Effector memory CD4-positive, alpha-beta T cell (primary cell): ENCODE measurements at regions not wholly inside any gene's neighbourhood (a gene's known extent, or its start where the extent isn't known, plus 50 kb on each side); places are given as distances from the start of the nearest gene placed in this dataset.
"Not testable (repeated sequence)": the region's sequence is repeated elsewhere in the genome, so short reads cannot be mapped to it uniquely, and the experiment has no call there.

ENCODE experiments used
- DNase-seq, 3 donors: peaks; one replicate each; pipeline ENCODE4 v3.0.0-alpha.2; 2020
- H3K27ac ChIP-seq: 2 replicates; pipeline ENCODE4 v1.7.0; 2013; ENCODE audit warnings: mild to moderate bottlenecking, low read length, moderate library complexity; ENCODE audit not compliant: insufficient read depth, poor library complexity, severe bottlenecking
- H3K27me3 ChIP-seq: replicated peaks from 2 replicates; pipeline ENCODE4 v1.7.0; 2013; ENCODE audit warnings: mild to moderate bottlenecking, low read length; ENCODE audit not compliant: insufficient read depth, control insufficient read depth, poor library complexity, severe bottlenecking
- H3K36me3 ChIP-seq: 2 replicates; pipeline ENCODE4 v1.7.0; 2013; ENCODE audit warnings: mild to moderate bottlenecking, low read length, moderate library complexity; ENCODE audit not compliant: control insufficient read depth, insufficient read depth
- H3K4me1 ChIP-seq: 2 replicates; pipeline ENCODE4 v1.7.0; 2013; ENCODE audit warnings: low read length, mild to moderate bottlenecking; ENCODE audit not compliant: control insufficient read depth, insufficient read depth, poor library complexity, severe bottlenecking
- H3K4me3 ChIP-seq: 2 replicates; pipeline ENCODE4 v1.7.0; 2013; ENCODE audit warnings: low read length, low read depth, mild to moderate bottlenecking; ENCODE audit not compliant: insufficient read depth, poor library complexity, severe bottlenecking
- H3K9me3 ChIP-seq: 2 replicates; pipeline ENCODE4 v1.7.0; 2013; ENCODE audit warnings: mild to moderate bottlenecking, low read length, moderate library complexity; ENCODE audit not compliant: control insufficient read depth

GRCh38 chr13:78866076-78866475, 207.1 kb upstream of the OBI1 start:
- not testable (repeated sequence) for H3K9me3 ChIP-seq, H3K27ac ChIP-seq, H3K36me3 ChIP-seq, H3K4me1 ChIP-seq, H3K4me3 ChIP-seq, H3K27me3 ChIP-seq, DNase-seq

DNA sequence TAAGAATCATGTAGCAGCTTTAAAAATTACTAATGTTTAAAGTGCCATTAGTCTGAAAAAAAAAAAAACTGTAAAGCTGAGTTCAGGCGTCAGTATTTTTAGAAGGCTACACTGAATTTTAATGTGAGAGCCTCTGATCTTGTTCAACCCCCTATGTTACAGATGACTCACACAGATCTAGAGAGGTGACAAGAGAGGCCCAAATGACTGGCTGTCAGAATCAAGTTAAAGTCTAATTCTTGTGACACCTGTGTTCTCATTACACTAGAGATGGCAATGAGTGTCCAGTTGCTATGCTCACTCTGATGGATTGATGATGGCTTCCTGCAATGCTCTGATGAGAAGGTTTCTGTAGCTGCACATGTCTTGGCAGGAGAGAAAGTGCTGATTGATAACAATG, 203.5 kb upstream of the OBI1 start:
- Histone ChIP-seq H3K9me3 (no peaks in the 10 kb centered on the region), H3K4me3 (no peak overlapping the region), H3K36me3 (no peaks in the 10 kb centered on the region), H3K27me3 (no peaks in the 10 kb centered on the region), H3K4me1 (no peaks in the 10 kb centered on the region), H3K27ac (no peak overlapping the region)
- no peak for DNase-seq

DNA sequence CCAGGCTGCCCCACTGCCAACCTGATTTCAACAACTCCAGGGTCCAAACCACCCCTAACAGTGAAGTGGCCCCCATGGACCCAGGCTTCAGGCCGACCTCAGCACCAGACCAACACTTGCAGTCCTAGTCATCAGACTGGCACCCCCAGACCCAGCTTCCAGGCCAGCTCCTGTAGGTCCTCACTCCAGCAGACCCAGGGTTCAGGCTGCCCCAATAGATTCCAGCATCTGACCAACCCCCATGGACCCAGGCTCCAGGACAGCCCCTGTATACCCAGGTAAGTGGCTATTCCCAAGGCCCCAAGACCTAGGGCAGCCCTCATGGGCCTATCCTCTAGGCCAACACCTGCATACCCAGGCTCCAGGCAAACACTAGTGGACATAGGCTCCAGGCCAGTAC, 193.8 kb upstream of the OBI1 start:
- no peaks in the 10 kb centered on the region for H3K27me3 ChIP-seq
- H3K4me1 ChIP-seq: no peaks in the 10 kb centered on the region
- no peaks in the 10 kb centered on the region for H3K36me3 ChIP-seq
- no peak for DNase-seq
- H3K27ac ChIP-seq: no peak overlapping the region
- no peak overlapping the region for H3K4me3 ChIP-seq
- peaks cover 8% of the 10 kb centered on the region for H3K9me3 ChIP-seq

GRCh38 chr13:78845656-78846365, 186.9 kb upstream of the OBI1 start:
- Histone ChIP-seq H3K9me3 (no peaks in the 10 kb centered on the region), H3K36me3 (no peaks in the 10 kb centered on the region), H3K4me3 (no peak overlapping the region), H3K27me3 (no peaks in the 10 kb centered on the region), H3K4me1 (no peaks in the 10 kb centered on the region), H3K27ac (no peak overlapping the region)
- DNase-seq: no peak

DNA sequence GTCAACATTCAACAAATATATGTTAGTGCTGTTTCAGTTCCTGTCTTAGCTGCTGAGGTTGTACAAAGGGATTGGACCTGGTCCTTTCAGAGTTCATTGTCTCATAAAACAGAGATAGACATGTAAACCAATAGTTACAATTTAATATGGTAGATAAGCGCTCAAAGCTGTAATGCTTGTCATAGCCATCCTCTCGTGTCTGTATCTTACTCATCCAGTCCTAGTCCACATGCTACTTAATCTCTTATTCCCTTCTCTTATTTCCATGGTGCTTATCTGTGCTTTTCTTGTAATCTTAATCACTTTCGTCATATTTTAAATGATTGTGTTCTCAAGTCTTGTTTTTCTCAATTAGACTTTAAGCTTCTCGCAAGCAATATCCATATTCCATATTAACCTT, 185.2 kb upstream of the OBI1 start:
- no peaks in the 10 kb centered on the region for H3K4me1 ChIP-seq
- DNase-seq: no peak
- H3K9me3 ChIP-seq: no peaks in the 10 kb centered on the region
- no peaks in the 10 kb centered on the region for H3K36me3 ChIP-seq
- H3K27ac ChIP-seq: no peak overlapping the region
- H3K27me3 ChIP-seq: no peaks in the 10 kb centered on the region
- no peak overlapping the region for H3K4me3 ChIP-seq

- DNase-seq: no peak
- no peaks in the 10 kb centered on the region for H3K4me1 ChIP-seq
- H3K9me3 ChIP-seq: no peaks in the 10 kb centered on the region
- no peak overlapping the region for H3K4me3 ChIP-seq
- no peaks in the 10 kb centered on the region for H3K36me3 ChIP-seq
- H3K27me3 ChIP-seq: no peaks in the 10 kb centered on the region
- H3K27ac ChIP-seq: no peak overlapping the region
Measured at GRCh38 chr13:78841358-78841963, 182.5 kb upstream of the OBI1 start.

- H3K4me1 ChIP-seq: no peaks in the 10 kb centered on the region
- no peaks in the 10 kb centered on the region for H3K36me3 ChIP-seq
- no peak overlapping the region for H3K4me3 ChIP-seq
- DNase-seq: no peak
- no peaks in the 10 kb centered on the region for H3K27me3 ChIP-seq
- H3K9me3 ChIP-seq: no peaks in the 10 kb centered on the region
- H3K27ac ChIP-seq: no peak overlapping the region
Measured at GRCh38 chr13:78836238-78836784, 177.4 kb upstream of the OBI1 start.

DNA sequence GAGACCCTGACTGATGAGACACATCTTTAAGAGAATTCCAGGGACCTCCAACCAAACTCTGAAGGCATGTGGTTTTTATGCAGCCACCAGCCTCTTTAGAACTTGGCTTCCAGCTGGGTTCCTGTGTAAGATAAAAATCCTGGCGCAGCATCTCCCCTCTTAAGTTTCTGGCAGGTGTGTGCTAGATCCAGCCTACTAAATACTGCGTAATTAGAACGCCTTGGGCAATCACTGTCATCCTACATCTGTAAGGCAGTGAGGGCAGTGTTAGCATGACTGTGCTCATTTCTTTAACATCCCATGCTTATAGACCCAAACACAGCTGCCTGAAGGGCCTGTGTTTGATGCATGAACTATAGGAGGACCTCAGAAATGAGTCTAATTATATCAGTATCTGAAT, 173.5 kb upstream of the OBI1 start:
- DNase-seq: no peak
- Histone ChIP-seq H3K27me3 (no peaks in the 10 kb centered on the region), H3K4me1 (no peaks in the 10 kb centered on the region), H3K36me3 (no peaks in the 10 kb centered on the region), H3K27ac (no peak overlapping the region), H3K9me3 (no peaks in the 10 kb centered on the region), H3K4me3 (no peak overlapping the region)

DNA sequence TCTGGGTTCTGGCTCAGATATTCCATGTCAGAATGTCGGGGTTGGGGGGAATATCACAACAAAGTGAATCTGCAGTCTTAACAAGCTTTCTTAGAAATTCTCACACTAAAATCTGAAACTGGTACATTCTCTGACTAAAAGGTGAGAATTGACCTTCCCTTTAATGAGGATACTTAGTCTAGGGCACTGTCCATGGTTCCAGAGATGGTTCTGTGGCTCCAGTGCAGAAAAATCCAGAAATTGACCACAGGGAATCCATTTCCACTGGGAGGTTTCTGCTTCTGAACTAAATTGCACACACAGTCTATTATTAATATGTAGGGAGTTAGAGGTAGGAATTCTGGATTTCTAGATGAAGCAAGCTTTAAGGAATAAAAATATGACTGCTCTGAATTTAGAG, 171.6 kb upstream of the OBI1 start:
- Histone ChIP-seq H3K4me3 (no peak overlapping the region), H3K9me3 (no peaks in the 10 kb centered on the region), H3K27me3 (no peaks in the 10 kb centered on the region), H3K27ac (no peak overlapping the region), H3K36me3 (no peaks in the 10 kb centered on the region), H3K4me1 (no peaks in the 10 kb centered on the region)
- no peak for DNase-seq

- no peak overlapping the region for H3K4me3 ChIP-seq
- H3K27ac ChIP-seq: no peak overlapping the region
- H3K27me3 ChIP-seq: no peaks in the 10 kb centered on the region
- H3K4me1 ChIP-seq: no peaks in the 10 kb centered on the region
- H3K9me3 ChIP-seq: no peaks in the 10 kb centered on the region
- no peak for DNase-seq
- no peaks in the 10 kb centered on the region for H3K36me3 ChIP-seq
Measured at GRCh38 chr13:78829821-78830220, 170.9 kb upstream of the OBI1 start.
